ENCODE measurements at regions not wholly inside any gene's neighbourhood (a gene's known extent, or its start where the extent isn't known, plus 50 kb on each side); places are given as distances from the start of the nearest gene placed in this dataset.

GRCh38 chr2:150182566-150183235, 304.8 kb downstream of the RND3 start:
- Histone ChIP-seq H3K27ac (no peak overlapping the region), H3K9me3 (no peaks in the 10 kb centered on the region), H3K4me3 (no peak overlapping the region), H3K27me3 (no peaks in the 10 kb centered on the region), H3K4me1 (ENCODE audit: insufficient read depth) (no peaks in the 10 kb centered on the region), H3K36me3 (no peaks in the 10 kb centered on the region)
- DNase-seq = no peak
- intact Hi-C loops (cut with DNase I) = no loop called here
- TF ChIP-seq CTCF (IDR thresholded peaks at IDR 0.05) (no peak), POLR2A (IDR thresholded peaks at IDR 0.05) (no peak), EP300 (IDR thresholded peaks at IDR 0.05) (no peak)
- WGBS, 3 donors = 70 to 79% (median 73%) methylated on average over 5 of the region's 5 CpGs

- Histone ChIP-seq H3K36me3 (no peaks in the 10 kb centered on the region), H3K27ac (no peak overlapping the region), H3K4me1 (ENCODE audit: insufficient read depth) (no peaks in the 10 kb centered on the region), H3K9me3 (no peaks in the 10 kb centered on the region), H3K4me3 (no peak overlapping the region), H3K27me3 (no peaks in the 10 kb centered on the region)
- TF ChIP-seq CTCF (IDR thresholded peaks at IDR 0.05) (no peak), EP300 (IDR thresholded peaks at IDR 0.05) (no peak), POLR2A (IDR thresholded peaks at IDR 0.05) (no peak)
- no peak for DNase-seq
- intact Hi-C loops (cut with DNase I) = no loop called here
Observed at GRCh38 chr2:150178591-150178990, 308.9 kb downstream of the RND3 start.

- no peak overlapping the region for H3K27ac ChIP-seq
- no peaks in the 10 kb centered on the region for H3K9me3 ChIP-seq
- H3K27me3 ChIP-seq = no peaks in the 10 kb centered on the region
- H3K36me3 ChIP-seq = no peaks in the 10 kb centered on the region
- H3K4me3 ChIP-seq = no peak overlapping the region
- intact Hi-C loops (cut with DNase I) = no loop called here
- no peaks in the 10 kb centered on the region for H3K4me1 ChIP-seq (ENCODE audit: insufficient read depth)
- TF ChIP-seq EP300 (IDR thresholded peaks at IDR 0.05) (no peak), POLR2A (IDR thresholded peaks at IDR 0.05) (no peak), CTCF (IDR thresholded peaks at IDR 0.05) (no peak)
- 75 to 87% (median 78%) methylated on average over 1 of the region's 1 CpG for WGBS, 3 donors
- DNase-seq = no peak
Observed at GRCh38 chr2:150174971-150175421, 312.5 kb downstream of the RND3 start.

- H3K4me1 ChIP-seq (ENCODE audit: insufficient read depth) = no peaks in the 10 kb centered on the region
- 75 to 85% (median 81%) methylated on average over 2 of the region's 2 CpGs for WGBS, 3 donors
Observed at GRCh38 chr2:150174056-150174805, 313.2 kb downstream of the RND3 start.

GRCh38 chr2:150171065-150171548, 316.4 kb downstream of the RND3 start:
- intact Hi-C loops (cut with DNase I) = no loop called here
- H3K4me1 ChIP-seq (ENCODE audit: insufficient read depth) = no peaks in the 10 kb centered on the region
- no peaks in the 10 kb centered on the region for H3K27me3 ChIP-seq
- WGBS, 3 donors = 96 to 97% (median 97%) methylated on average over 43 of the region's 43 CpGs
- H3K27ac ChIP-seq = no peak overlapping the region
- H3K36me3 ChIP-seq = no peaks in the 10 kb centered on the region
- no peaks in the 10 kb centered on the region for H3K9me3 ChIP-seq
- no peak for DNase-seq
- H3K4me3 ChIP-seq = no peak overlapping the region
- TF ChIP-seq EP300 (IDR thresholded peaks at IDR 0.05) (no peak), POLR2A (IDR thresholded peaks at IDR 0.05) (no peak), CTCF (IDR thresholded peaks at IDR 0.05) (no peak)

More at GRCh38 chr2:150174056-150174805, 313.2 kb downstream of the RND3 start:
- Histone ChIP-seq H3K27ac (no peak overlapping the region), H3K4me3 (no peak overlapping the region), H3K27me3 (no peaks in the 10 kb centered on the region), H3K36me3 (no peaks in the 10 kb centered on the region), H3K9me3 (no peaks in the 10 kb centered on the region)
- DNase-seq = no peak
- no peak for TF ChIP-seq EP300 (IDR thresholded peaks at IDR 0.05)
- intact Hi-C loops (cut with DNase I) = no loop called here
